ENCODE measurements at regions not wholly inside any gene's neighbourhood (a gene's known extent, or its start where the extent isn't known, plus 50 kb on each side); places are given as distances from the start of the nearest gene placed in this dataset.

DNA sequence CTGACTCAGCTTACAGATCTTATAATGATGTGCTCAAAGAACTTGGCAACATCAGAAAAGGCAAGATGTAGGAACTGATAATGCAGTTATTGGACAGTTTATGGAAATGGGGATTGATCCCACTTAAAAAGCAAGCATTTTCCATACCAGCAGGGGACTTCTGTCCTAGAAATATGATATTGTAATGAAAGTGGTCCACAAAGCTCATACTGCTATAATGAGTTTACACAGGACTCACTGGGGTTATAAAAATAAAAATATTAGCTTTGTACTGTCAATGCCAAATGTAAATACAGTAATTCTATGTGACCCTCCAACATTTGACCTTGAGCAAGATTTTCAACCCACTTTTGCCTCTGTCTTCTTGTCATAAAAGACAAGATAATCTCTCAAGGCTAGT is 145.5 kb upstream of the SEM1 start:
- H3K36me3 ChIP-seq = no peaks in the 10 kb centered on the region
- DNase-seq (ENCODE audit: low spot score in 2 of 2) = no peak
- H3K4me1 ChIP-seq = no peaks in the 10 kb centered on the region
- H3K27me3 ChIP-seq = no peaks in the 10 kb centered on the region
- TF ChIP-seq EP300 (IDR thresholded peaks at IDR 0.05) (no peak), POLR2AphosphoS5 (IDR thresholded peaks at IDR 0.05) (no peak), POLR2A (IDR thresholded peaks at IDR 0.05) (no peak)
- TF ChIP-seq, protein P1, sequence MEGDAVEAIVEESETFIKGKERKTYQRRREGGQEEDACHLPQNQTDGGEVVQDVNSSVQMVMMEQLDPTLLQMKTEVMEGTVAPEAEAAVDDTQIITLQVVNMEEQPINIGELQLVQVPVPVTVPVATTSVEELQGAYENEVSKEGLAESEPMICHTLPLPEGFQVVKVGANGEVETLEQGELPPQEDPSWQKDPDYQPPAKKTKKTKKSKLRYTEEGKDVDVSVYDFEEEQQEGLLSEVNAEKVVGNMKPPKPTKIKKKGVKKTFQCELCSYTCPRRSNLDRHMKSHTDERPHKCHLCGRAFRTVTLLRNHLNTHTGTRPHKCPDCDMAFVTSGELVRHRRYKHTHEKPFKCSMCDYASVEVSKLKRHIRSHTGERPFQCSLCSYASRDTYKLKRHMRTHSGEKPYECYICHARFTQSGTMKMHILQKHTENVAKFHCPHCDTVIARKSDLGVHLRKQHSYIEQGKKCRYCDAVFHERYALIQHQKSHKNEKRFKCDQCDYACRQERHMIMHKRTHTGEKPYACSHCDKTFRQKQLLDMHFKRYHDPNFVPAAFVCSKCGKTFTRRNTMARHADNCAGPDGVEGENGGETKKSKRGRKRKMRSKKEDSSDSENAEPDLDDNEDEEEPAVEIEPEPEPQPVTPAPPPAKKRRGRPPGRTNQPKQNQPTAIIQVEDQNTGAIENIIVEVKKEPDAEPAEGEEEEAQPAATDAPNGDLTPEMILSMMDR (IDR thresholded peaks at IDR 0.05) = no peak
- H3K4me3 ChIP-seq = no peak overlapping the region
- H3K9me3 ChIP-seq = no peaks in the 10 kb centered on the region
- H3K27ac ChIP-seq = no peak overlapping the region

DNA sequence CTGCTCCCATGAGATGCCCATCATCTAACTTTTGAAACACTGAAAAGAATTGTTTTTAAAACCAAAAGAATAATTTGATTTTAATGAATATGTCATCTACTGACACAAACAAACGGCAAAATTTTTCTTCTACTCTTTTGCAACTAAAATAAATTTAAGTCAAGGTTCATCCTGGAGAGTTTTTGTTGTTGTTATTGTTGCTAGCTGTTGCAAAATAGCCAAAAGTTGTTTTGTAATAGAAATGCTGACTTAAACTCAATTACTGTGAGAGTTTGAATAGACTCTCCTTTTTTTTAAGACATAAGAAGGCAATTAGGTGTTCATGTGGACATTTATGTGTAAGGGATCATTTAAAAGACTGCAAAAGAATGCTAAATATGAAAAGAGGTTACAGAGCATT is 146.0 kb upstream of the SEM1 start:
- no peak for DNase-seq (ENCODE audit: low spot score in 2 of 2)
- Histone ChIP-seq H3K27me3 (no peaks in the 10 kb centered on the region), H3K4me1 (no peaks in the 10 kb centered on the region), H3K36me3 (no peaks in the 10 kb centered on the region), H3K27ac (no peak overlapping the region), H3K4me3 (no peak overlapping the region), H3K9me3 (no peaks in the 10 kb centered on the region)
- no peak for TF ChIP-seq EP300 (IDR thresholded peaks at IDR 0.05)
- TF ChIP-seq, protein P1 (IDR thresholded peaks at IDR 0.05) = no peak
- no peak for TF ChIP-seq POLR2A (IDR thresholded peaks at IDR 0.05)
- TF ChIP-seq POLR2AphosphoS5 (IDR thresholded peaks at IDR 0.05) = no peak
- WGBS = 42% methylated on average over 1 of the region's 1 CpG

DNA sequence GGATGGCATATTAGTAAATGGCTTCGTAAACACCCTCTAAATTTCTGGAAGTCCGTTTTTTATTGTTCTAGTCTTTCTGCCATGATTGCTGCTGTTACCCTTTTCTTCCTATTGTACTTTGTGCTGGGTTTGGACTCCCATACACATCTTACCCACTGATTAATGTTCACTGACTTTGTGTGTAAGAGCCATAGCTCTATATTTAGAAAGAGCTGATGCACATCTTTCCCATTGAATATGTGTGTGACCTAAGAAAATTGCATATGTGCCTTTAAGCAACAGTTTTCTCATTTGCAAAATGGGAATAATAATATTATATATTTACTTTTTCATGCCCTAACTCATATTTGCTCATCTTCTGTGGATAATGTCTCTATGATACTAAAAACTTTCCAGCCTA is 135.8 kb upstream of the DLX6 start:
- Histone ChIP-seq H3K27me3 (no peaks in the 10 kb centered on the region), H3K27ac (no peak overlapping the region), H3K4me1 (no peaks in the 10 kb centered on the region), H3K9me3 (no peaks in the 10 kb centered on the region), H3K4me3 (no peak overlapping the region), H3K36me3 (no peaks in the 10 kb centered on the region)
- WGBS = 84% methylated on average over 2 of the region's 2 CpGs
- no peak for DNase-seq (ENCODE audit: low spot score in 2 of 2)
- TF ChIP-seq, protein P1 (IDR thresholded peaks at IDR 0.05) = no peak
- TF ChIP-seq EP300 (IDR thresholded peaks at IDR 0.05) (no peak), POLR2A (IDR thresholded peaks at IDR 0.05) (no peak), POLR2AphosphoS5 (IDR thresholded peaks at IDR 0.05) (no peak)

DNA sequence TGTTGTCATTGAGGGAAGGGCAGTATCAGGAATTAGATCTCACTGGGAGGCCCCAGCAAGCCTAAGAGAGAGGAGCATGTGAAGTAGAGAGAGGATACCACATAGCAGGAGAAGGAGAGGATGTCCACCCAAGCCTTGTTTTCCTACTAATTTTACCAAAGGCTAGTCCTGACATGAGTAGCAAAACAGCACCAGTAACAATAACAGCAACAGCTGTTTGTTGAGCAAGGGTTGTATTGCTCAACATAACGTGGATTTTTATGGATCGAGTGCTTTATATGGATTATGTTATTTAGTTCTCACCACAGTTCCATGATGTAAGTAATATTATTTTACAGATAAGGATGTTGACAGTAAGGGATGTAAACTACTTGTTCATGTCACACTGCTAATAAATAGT is 135.2 kb upstream of the DLX6 start:
- TF ChIP-seq POLR2A (IDR thresholded peaks at IDR 0.05) (no peak), POLR2AphosphoS5 (IDR thresholded peaks at IDR 0.05) (no peak), EP300 (IDR thresholded peaks at IDR 0.05) (no peak)
- TF ChIP-seq, protein P1 (IDR thresholded peaks at IDR 0.05) = no peak
- Histone ChIP-seq H3K27ac (no peak overlapping the region), H3K4me1 (no peaks in the 10 kb centered on the region), H3K9me3 (no peaks in the 10 kb centered on the region), H3K27me3 (no peaks in the 10 kb centered on the region), H3K4me3 (no peak overlapping the region), H3K36me3 (no peaks in the 10 kb centered on the region)
- no peak for DNase-seq (ENCODE audit: low spot score in 2 of 2)
- 51% methylated on average over 2 of the region's 2 CpGs for WGBS

DNA sequence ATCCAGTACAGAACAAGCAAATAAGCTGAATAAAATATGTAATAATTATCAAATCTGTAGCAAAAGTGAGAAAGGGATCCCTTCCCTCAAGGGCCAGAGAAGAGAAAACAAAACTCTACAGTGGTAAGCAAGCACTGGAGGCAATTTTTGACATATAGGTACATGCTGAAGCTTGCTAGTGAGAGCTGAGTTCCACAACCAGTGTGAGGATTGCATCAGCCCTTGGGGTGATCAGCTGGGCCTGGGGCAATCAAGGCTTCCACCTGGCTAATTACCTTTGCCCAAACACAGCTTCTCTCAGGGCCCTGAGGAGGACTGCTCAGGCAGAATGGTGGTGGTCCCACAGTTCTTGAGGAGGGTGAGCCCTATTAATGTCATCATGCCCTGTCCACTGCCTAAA is 134.4 kb upstream of the DLX6 start:
- Histone ChIP-seq H3K9me3 (no peaks in the 10 kb centered on the region), H3K27ac (no peak overlapping the region), H3K36me3 (no peaks in the 10 kb centered on the region), H3K4me1 (no peaks in the 10 kb centered on the region), H3K27me3 (no peaks in the 10 kb centered on the region), H3K4me3 (no peak overlapping the region)
- DNase-seq (ENCODE audit: low spot score in 2 of 2) = no peak
- no peak for TF ChIP-seq POLR2AphosphoS5 (IDR thresholded peaks at IDR 0.05)
- TF ChIP-seq EP300 (IDR thresholded peaks at IDR 0.05) = no peak
- TF ChIP-seq, protein P1 (IDR thresholded peaks at IDR 0.05) = no peak
- no peak for TF ChIP-seq POLR2A (IDR thresholded peaks at IDR 0.05)

Measured in suprapubic skin (tissue), 4 donors.